H1 (cell line): ENCODE measurements at regions not wholly inside any gene's neighbourhood (a gene's known extent, or its start where the extent isn't known, plus 50 kb on each side); places are given as distances from the start of the nearest gene placed in this dataset.

ENCODE experiments used
- ATF2 ChIP-seq: IDR thresholded peaks from 2 replicates; pipeline ENCODE4 v1.6.1; 2012; ENCODE audit warnings: low read length, inconsistent platforms
- CTCF ChIP-seq, 3 experiments: IDR thresholded peaks; 1 replicate in 2 of 3; 2 replicates in 1 of 3; pipeline versions ENCODE4 v1.5.1 to v1.6.1; 2011; ENCODE audit warnings: low read length in 3 of 3, mild to moderate bottlenecking in 3 of 3, inconsistent platforms in 2 of 3, low read depth in 1 of 3, moderate library complexity in 1 of 3; ENCODE audit not compliant: insufficient read depth in 1 of 3; ENCODE audit errors: control extremely low read depth in 1 of 3
- EP300 ChIP-seq, 2 experiments: IDR thresholded peaks; 1 replicate in 1 of 2; 2 replicates in 1 of 2; pipeline ENCODE4 v1.6.1; 2011 to 2012; ENCODE audit warnings: low read depth in 2 of 2, low read length in 2 of 2, mild to moderate bottlenecking in 2 of 2, borderline replicate concordance in 1 of 2, inconsistent platforms in 1 of 2, moderate library complexity in 1 of 2
- JUND ChIP-seq: IDR thresholded peaks from 2 replicates; pipeline ENCODE4 v1.6.1; 2011; ENCODE audit warnings: mild to moderate bottlenecking, improper control_type of control experiment, low read length
- POLR2A ChIP-seq, 2 experiments: IDR thresholded peaks; 1 replicate in 1 of 2; 2 replicates in 1 of 2; pipeline ENCODE4 v1.6.1; 2011; ENCODE audit warnings: low read depth in 2 of 2, low read length in 2 of 2, mild to moderate bottlenecking in 2 of 2; ENCODE audit errors: control extremely low read depth in 1 of 2
- POLR2AphosphoS5 ChIP-seq: IDR thresholded peaks from 2 replicates; pipeline ENCODE4 v1.6.1; 2011; ENCODE audit warnings: low read depth, low read length
- TAF1 ChIP-seq: IDR thresholded peaks from 2 replicates; pipeline ENCODE4 v1.6.1; 2011; ENCODE audit warnings: mild to moderate bottlenecking, low read depth, low read length
- YY1 ChIP-seq: IDR thresholded peaks from 2 replicates; pipeline ENCODE4 v1.6.1; 2011; ENCODE audit warnings: low read depth, mild to moderate bottlenecking, low read length

GRCh38 chr9:82333671-82334070, 345.1 kb downstream of the SPATA31D1 start:
- TF ChIP-seq CTCF (IDR thresholded peaks at IDR 0.05; ENCODE audit: control extremely low read depth in 1 of 3, insufficient read depth in 1 of 3, low read depth in 1 of 3, low read length in 3 of 3) (no peak), JUND (no peak), POLR2A (IDR thresholded peaks at IDR 0.05; ENCODE audit: control extremely low read depth in 1 of 2, low read depth in 2 of 2, low read length in 2 of 2) (no peak), POLR2AphosphoS5 (no peak), TAF1 (no peak), EP300 (IDR thresholded peaks at IDR 0.05; ENCODE audit: borderline replicate concordance in 1 of 2, low read depth in 2 of 2, low read length in 2 of 2) (no peak), YY1 (no peak), ATF2 (no peak)
